Stimulated activated CD8-positive, alpha-beta memory T cell treated with anti-CD3 and anti-CD28 coated beads, Interleukin-7, amount 100 ng/mL, for 1 hour (primary cell): ENCODE measurements at regions not wholly inside any gene's neighbourhood (a gene's known extent, or its start where the extent isn't known, plus 50 kb on each side); places are given as distances from the start of the nearest gene placed in this dataset.
"Not testable (repeated sequence)": the region's sequence is repeated elsewhere in the genome, so short reads cannot be mapped to it uniquely, and the experiment has no call there.

Source experiments
- DNase-seq, 2 donors: peaks; one replicate each; pipeline ENCODE4 v3.0.0-alpha.2; 2020; ENCODE audit warnings: low read depth in 2 of 2

- DNase-seq, result no peak
These were observed 238.1 kb upstream of the SLC8A1 start for GRCh38 chr2:40690036-40690435.

- no peak for DNase-seq
These were observed 238.6 kb upstream of the SLC8A1 start for GRCh38 chr2:40690525-40690924.

- no peak for DNase-seq
These were observed 248.5 kb upstream of the SLC8A1 start for GRCh38 chr2:40700231-40700954.

GRCh38 chr2:40712197-40712894 is 260.5 kb upstream of the SLC8A1 start:
- DNase-seq, result not testable (repeated sequence)

- no peak for DNase-seq
These were observed 265.0 kb upstream of the SLC8A1 start for GRCh38 chr2:40716879-40717278.

- DNase-seq, result no peak
These were observed 267.5 kb upstream of the SLC8A1 start for GRCh38 chr2:40719414-40719813.

- DNase-seq, result no peak
These were observed 269.7 kb upstream of the SLC8A1 start for GRCh38 chr2:40721595-40721994.

GRCh38 chr2:40723194-40723593 is 271.3 kb upstream of the SLC8A1 start:
- DNase-seq, result no peak

GRCh38 chr2:40725040-40725439 is 273.1 kb upstream of the SLC8A1 start:
- no peak for DNase-seq

- no peak for DNase-seq
These were observed 274.1 kb upstream of the SLC8A1 start for GRCh38 chr2:40725950-40726349.

- DNase-seq, result no peak
These were observed 282.9 kb upstream of the SLC8A1 start for GRCh38 chr2:40734797-40735196.

GRCh38 chr2:40737180-40737579 is 285.3 kb upstream of the SLC8A1 start:
- DNase-seq, result no peak

- no peak for DNase-seq
These were observed 288.5 kb upstream of the SLC8A1 start for GRCh38 chr2:40740419-40740818.

GRCh38 chr2:40741532-40741931 is 289.6 kb upstream of the SLC8A1 start:
- DNase-seq, result no peak

GRCh38 chr2:40746191-40746590 is 294.3 kb upstream of the SLC8A1 start:
- no peak for DNase-seq

- DNase-seq, result no peak
These were observed 300.1 kb upstream of the SLC8A1 start for GRCh38 chr2:40751981-40752380.

GRCh38 chr2:40752796-40753195 is 300.9 kb upstream of the SLC8A1 start:
- no peak for DNase-seq

- DNase-seq, result no peak
These were observed 303.0 kb upstream of the SLC8A1 start for GRCh38 chr2:40754912-40755311.

GRCh38 chr2:40758401-40759155 is 306.7 kb upstream of the SLC8A1 start:
- no peak for DNase-seq

- no peak for DNase-seq
These were observed 308.3 kb upstream of the SLC8A1 start for GRCh38 chr2:40760071-40760666.

- DNase-seq, result no peak
These were observed 321.4 kb upstream of the SLC8A1 start for GRCh38 chr2:40773291-40773690.

GRCh38 chr2:40783704-40784103 is 331.8 kb upstream of the SLC8A1 start:
- no peak for DNase-seq
